Kasumi-1 (cell line): ENCODE measurements at regions not wholly inside any gene's neighbourhood (a gene's known extent, or its start where the extent isn't known, plus 50 kb on each side); places are given as distances from the start of the nearest gene placed in this dataset.
"Not testable (repeated sequence)": the region's sequence is repeated elsewhere in the genome, so short reads cannot be mapped to it uniquely, and the experiment has no call there.

Experiments used
- DNase-seq, 2 experiments: peaks; one replicate each; lab custom pipeline; 2025; lab: John Stamatoyannopoulos, UW

DNA sequence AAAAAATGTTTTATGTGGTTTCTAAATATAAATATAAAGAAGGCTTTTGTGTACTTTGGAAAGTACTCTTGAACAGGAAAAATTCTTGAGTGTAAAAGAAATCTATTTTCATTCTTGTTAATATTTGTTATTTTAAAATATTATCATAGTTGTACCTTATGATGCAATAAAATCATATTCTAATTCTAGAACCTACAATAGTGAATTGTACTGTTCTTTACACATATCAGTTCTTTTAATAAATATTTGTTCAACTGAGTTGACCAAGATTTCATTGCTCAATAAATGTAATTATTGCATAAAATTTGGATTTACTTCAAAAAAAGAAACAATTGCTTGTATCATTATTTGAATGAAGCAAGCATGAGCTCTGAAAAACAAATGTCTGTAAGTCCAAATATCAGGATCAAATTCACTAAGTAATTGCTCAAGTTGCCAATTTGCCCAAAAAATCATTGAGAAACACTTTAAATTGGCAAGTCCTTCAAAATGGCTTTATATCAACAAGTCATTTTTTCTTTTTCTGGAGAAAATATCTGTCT is 191.6 kb upstream of the SLC16A7 start:
- DNase-seq = no peak

DNA sequence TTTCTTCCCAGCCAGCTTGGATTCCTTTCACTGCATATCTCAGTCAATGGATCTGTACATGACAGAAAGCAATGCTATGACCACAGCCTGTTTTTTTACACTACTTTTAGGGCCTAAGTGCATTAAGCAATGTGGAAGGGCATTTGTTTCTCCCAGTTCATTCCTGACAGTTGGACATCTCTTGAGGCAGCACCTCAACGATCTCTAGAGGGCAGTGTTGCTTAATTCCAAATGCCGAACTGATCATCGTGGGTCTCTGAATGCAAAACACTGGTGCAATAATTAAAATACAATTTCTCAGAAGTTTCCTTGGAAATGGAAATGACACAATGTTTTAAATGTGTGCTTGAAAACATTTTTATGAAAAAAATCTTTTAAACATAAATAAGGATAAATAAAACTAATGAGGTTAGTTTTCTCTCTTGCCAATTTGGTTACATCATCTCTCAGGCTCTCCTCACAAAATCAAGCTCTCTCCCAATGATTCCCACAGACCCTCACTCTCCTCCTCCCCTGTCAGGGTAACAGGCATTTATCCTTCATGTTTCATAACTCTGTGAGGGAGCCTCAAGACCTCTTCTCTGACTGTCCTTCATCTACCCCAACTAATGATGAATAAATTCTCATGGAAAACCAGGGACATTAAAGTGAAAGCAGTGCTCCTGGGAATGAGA is 192.4 kb upstream of the SLC16A7 start:
- DNase-seq = peak; percentile 64 to 81

DNA sequence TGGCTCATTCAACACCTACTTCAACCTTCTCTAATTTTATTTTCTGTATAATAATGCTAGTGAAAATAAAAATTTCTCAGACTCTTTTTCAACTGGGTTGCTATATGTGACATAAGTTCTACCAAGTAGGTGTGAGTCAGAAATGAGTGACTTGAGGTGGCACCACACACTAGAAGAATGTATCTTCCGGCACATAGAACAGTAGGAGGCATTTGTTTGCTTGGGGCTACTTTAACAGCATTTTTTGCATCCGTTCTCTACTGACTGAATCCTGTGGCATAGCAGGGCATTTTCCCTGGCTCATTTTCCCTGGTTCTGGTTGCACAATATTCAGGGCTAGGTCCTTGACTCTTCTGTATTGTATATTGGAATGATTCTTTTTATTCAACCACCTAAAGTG is 194.0 kb upstream of the SLC16A7 start:
- DNase-seq = no peak

DNA sequence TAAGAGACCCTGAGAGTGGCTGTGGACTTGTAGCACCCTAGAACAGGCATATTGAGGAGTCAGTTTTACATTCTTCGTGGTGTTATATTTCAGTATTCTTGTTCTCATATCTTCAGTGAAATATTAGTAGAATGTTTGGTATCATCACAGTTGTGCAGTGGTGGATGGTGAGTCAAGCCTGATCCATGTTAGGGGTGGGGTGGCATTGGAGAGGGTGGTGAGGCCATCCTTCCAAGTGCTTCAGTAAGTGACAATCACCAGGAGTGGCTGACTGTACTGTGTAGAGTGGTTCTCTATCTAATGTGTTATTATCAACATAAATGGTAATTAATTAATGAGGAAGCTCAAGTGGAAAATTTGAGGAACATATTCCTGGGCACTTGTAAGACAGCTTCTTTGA is 197.7 kb upstream of the SLC16A7 start:
- DNase-seq = no peak

DNA sequence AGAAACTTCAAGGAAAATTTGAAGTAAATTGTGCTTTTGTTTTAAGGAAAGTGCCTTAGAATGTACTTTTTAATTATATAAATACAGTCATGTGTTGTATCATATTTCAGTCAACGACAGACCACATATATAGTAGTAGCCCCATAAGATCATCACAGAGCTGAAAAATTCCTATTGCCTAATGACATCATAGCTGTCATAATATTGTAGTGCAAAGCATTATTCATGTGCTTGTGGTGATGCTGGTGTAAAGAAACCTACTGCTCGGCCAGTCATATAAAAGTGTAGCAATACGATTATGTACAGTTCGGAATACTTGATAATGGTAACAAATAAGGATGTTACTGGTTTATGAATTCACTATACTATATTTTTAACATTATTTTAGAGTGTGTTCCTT is 198.9 kb upstream of the SLC16A7 start:
- DNase-seq = no peak

DNA sequence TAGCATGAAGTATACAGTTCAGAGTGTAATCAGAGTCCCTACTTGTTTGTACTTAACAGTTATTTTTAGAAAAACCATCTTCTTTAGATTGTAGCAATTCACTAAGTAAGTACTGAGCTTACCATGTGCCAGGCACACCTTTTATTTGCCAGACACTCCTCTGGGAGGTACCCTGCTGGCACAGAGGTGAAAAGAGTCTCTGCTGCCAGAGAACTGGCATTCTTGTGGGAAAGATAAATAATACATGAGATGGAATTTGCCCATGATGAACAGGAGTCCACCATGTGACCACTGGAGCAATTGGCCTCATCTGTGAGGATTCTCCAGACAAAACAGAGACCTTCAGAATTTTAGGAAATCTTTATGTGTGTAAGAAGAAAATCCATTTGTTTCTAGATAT is 199.3 kb upstream of the SLC16A7 start:
- DNase-seq = no peak

DNA sequence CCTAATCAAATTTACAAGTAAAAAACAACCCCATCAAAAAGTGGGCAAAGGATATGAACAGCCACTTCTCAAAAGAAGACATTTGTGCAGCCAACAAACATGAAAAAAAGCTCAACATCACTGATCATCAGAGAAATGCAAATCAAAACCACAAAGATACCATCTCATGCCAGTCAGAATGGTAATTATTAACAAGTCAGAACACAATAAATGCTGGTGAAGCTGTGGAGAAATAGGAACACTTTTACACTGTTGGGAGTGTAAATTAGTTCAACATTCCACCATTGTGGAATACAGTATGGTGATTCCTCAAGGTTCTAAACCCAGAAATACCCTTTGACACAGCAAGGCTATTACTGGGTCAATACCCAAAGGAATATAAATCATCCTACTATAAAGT is 200.5 kb upstream of the SLC16A7 start:
- DNase-seq = not testable (repeated sequence)

DNA sequence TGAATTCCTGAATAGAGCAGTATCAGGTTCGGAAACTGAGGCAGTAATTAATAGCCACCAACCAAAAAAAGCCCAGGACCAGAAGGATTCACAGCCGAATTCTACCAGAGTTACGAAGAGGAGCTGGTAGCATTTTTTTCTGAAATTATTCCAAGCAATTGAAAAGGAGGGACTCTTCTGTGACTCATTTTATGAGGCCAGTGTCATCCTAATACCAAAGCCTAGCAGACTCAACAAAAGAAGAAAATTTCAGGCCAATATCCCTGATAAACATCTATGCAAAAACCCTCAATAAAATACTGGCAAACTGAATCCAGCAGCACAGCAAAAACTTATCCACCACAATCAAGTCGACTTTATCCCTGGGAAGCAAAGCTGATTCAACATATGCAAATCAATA is 202.3 kb upstream of the SLC16A7 start:
- no peak for DNase-seq

DNA sequence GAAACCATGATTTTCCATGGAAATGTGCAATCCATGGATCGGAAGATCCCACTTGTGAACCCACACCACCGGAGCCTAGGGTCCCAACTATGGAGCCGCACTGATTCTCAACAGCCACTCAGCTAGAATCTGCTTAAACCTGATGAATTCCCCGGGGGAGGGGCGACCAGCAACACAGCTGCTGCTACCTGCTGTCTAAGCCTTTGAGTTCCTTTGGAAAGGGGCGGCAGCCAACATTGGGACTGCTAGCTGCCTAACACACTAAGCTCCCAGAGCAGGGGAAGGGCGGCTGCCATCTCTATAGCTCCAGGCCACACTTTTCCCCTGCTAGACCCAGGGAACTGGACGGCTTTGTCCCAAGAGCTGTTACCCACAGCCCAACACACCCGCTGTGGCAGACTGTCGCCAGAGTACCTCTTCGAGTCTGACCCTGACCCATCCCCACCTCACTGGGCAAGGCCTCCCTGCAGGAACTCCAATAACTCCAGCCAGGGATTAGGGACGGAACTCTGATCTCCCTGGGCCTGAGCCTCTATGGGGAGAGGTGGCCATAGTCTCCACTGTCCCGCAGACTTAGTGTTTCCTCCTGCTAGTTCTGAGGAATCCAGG is 205.8 kb upstream of the SLC16A7 start:
- DNase-seq = no peak

DNA sequence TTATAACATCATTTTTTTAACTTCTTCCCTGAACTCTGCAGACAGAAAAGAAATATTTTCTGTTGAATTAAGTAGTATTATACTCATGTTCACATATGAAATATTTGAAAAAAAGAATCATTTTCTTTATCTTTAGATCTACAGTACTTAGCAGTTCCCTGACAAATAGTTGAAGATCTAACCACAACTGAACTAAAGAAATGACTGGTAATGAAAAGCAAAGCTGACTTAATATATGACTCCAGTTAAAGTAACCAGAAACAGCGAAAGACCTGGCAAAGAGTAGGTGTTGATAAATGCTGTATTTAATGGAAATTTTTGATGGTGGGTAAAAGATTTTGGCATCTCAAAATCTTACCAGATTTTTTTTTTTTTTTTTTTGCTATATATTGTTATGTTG is 207.1 kb upstream of the SLC16A7 start:
- DNase-seq = no peak

DNA sequence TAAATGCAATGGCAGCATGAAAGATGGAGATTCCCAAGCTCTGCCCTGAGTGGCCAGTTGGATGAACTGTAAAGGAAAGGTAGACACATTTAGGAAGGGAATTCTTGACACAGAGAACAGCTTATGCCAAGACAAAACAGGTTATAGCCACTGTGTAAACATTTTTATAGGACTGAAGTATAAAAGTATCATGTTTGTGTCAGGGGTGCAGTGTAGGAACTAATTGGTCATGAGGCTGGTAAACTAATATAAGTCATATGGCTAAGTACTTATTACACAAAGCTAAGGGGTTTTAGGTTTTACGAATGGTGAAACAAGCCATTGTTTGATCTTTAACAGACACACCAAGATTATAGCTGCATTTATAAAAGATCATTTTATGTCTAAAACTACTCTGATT is 207.7 kb upstream of the SLC16A7 start:
- no peak for DNase-seq

DNA sequence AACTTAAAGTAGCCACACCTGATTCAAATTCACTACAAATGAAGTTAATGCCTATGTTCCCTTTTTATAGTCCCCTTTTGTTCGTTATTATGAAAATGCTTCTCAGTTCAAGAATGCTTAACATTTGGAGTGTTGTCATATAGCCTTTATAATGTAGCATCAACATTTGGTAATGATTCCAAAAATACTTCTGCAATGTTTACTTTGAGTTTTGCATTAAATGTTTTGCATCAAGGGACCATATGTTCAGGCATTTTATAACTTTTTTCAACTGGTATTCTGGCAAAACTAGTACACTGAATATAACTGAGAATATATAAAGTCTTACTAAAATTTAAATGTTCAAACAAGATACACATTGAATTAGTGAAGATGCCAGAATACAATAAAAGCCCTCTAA is 209.6 kb upstream of the SLC16A7 start:
- DNase-seq = no peak

DNA sequence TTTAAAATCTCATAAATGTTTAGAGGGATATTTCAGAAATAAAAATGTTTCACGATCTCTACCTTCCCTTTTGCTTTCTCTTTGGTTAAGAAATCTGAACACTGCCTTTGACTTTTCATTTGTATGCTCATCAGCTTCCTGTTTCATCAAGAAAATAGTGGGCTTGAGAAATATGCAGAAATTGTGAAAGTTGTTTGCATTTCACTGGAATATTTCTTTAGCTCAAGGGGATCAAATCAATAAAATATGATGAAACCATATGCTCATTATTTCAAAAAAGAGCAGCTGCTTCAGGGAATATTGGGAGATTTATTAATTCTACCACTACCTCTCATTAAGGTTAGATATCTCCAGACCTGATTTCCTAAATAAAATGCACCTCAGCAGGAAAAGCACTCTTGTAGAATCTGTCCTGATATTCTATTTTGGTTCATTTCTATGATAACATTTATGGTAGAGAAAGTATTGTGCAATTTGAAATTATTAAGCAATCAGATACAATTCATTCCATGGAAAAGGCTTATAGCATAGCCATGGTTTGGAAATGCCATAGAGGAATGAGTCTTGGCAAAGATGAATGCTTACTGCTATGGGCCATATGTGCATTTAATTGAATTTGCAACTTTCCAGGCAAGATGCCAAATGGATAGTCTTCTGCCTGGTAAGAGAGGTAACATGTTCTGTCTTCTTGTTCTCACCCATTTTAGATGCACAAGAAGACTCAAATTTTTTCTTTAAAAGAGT is 212.6 kb upstream of the SLC16A7 start:
- no peak for DNase-seq

DNA sequence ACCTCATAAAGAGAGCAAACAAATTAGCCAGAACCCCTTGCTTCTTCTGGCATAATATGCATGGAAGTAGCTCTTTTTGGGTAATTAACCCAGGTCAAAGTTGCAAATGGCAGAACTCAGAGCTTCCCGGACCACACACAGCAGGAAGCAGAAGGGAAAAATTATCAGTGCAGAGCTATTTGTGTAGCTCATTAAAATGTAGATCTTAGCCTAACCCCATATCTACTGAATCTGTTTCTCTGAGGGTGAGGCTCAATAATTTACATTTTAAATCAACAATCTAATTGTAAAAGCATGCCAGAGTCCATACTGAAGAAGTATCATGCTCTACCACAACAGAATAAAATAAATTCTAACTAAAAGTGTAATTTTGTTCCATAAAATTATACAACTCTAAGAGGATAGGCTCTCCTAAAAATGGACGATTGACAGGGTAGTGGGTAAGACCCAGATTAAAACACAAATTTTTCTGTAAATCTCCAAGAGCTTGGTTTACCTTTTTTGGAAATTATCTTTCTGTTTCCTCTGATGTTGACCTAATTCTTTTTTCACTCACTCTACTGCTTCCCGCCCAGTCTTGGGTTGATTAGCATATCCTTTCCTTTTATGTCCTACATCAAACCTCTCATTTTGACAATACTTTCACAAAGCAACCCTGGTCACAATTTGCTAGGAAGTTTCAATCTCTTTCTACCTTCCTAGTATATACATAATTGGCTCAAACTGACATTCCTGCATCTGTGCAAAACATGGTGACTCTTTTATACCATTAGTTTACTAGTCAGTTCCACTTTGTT is 213.3 kb upstream of the SLC16A7 start:
- no peak for DNase-seq

DNA sequence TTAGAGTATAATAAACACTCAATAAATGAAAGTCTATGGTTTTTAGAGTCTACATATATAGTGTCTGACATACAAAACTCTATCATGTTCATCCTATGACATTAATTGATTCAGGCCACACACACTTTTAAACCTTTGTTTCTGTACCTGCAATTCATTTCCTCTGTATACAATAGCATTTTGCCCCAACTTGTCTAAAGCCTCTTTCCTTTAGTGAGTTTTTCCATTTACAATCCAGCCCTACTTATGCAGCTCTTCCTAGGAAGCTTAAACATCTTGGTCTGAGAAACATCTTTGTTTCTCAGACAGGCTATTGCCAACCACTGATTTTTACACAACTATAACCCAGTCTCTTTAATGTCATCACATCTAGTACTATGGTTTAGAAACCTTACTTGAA is 214.7 kb upstream of the SLC16A7 start:
- no peak for DNase-seq

DNA sequence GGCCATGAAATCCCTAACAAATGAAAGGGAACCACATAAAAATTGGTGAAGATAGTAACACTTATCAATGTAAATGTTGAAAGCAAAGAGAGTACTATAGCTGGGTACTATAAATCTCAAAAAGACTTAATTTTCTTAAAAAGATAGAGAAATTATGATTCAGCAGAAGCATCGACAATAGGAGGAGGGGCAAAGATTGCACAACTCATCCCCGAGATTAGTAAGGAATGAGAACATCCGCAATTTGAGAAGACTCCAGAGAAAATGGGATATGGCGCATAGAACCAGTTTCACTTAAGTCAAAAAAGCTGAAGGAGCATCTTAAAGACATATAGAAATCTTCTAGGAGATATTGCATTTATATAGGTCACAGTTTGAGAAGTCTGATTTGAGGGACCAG is 220.2 kb upstream of the SLC16A7 start:
- DNase-seq = no peak

DNA sequence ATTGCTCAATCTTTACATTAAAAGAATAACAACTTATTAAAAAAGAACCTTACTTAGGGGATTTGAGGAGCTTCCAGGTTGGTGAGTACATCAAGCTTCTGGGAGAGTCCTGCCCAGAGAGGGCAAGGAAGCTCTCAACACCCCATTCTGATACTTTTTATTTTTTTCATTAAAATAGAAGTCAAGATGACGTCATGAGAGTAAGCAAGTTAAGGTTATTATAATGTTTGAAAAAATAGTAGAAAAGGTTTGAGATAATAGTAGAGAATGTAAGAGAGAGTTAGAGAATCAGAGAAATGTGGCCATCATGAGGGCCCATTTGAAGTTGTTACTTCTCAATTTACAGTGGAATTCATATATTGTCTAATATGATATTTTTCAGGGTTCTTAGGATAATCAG is 221.0 kb upstream of the SLC16A7 start:
- no peak for DNase-seq

DNA sequence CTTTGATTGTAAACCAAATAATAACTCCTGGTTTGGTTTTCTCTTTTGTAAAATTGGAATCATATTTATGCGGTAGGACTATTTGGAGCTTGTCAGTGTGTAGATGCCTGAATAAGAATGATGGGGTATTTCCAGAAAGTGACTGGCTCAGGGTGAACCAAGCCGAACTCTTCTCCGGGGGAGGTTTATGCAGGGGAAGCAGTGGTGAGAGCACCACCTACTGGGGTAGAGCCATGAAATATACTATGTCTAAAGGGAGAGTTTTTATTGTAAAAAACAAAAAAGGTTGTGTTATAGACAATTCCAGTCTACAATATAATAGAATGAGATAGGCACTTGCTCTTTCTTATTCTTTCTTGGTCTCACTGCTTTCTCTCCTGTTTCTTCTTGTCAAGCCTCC is 222.9 kb upstream of the SLC16A7 start:
- DNase-seq = peak; percentile 31 to 45

DNA sequence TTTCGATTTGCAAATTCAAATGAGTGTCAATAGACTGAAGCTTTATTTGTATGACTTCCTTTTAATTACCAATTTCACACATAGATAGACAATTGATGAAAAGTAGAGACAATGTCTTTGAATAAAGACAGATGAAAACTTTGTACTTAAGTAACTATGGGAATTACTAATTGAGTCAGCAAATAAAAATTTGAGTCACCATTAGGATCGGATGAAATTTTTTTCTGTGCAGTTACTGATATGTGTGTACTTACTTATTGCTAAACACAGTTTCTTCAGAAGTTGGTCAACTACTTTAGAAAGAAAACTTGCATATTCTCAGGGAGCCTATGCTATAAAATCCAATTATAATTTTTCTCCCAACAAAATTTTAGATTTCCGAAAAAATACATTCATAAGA is 224.9 kb upstream of the SLC16A7 start:
- no peak for DNase-seq

DNA sequence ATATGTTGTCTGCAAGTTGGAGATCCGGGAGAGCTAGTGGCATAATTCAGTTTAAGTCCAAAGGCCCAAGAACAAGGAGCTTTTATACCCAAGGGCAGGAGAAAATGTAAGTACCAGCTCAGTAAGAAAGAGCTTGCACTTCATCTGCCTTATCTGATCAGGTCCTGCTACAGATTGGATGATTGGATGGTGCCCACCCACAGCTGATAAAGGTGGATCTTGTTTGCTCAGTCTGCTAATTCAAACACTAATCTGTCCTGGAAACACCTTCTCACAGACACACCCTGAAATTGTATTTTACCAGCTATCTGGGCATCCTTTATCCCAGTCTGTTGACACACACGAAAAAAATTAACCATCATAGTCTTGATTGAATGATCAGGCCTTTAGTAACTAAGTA is 230.7 kb upstream of the SLC16A7 start:
- no peak for DNase-seq

DNA sequence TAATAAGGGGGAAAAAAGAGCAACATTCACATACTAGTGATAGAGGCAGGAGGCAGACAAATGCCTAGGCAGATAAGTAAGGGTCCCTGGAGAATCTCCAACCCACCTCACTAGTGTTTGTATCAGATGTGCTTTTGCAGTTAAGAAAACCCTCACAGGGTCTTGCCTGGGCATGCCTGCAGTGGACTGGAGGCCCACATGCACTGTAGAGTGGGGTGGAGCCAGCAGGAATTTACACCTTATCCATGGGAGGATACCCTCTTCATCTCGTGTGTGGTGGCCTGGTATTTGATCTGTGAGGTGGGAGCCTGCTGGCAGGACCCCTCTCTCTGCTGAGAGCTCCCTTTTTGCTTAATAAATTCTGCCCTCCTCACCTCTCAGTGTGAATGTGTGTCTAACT is 238.0 kb upstream of the SLC16A7 start:
- DNase-seq = no peak

DNA sequence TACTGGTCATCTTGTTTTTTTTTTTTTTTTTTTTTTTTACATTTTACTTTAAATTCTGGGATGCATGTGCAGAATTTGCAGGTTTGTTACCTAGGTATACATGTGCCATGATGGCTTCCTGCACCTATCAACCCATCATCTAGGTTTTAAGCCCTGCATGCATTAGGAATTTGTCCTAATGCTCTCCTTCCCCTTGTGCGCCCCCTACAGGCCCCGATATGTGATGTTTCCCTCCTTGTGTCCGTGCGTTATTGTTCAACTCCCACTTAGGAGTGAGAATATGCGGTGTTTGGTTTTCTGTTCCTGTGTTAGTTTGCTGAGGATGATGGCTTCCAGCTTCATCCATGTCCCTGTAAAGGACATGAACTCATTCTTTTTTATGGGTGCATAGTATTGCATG is 249.6 kb upstream of the SLC16A7 start:
- DNase-seq = not testable (repeated sequence)
